Testis (tissue), 2 donors: ENCODE measurements at regions not wholly inside any gene's neighbourhood (a gene's known extent, or its start where the extent isn't known, plus 50 kb on each side); places are given as distances from the start of the nearest gene placed in this dataset.
A peak's percentile ranks its signal among the peaks of the same experiment; 100 is the strongest.

Experiments
- DNase-seq: peaks from one replicate; pipeline ENCODE4 v3.0.0-alpha.2; 2019
- H3K27ac ChIP-seq, 2 donors: fragments of 200-600 bp; sonication (generic); one replicate each; pipeline ENCODE4 v1.5.1; 2019
- H3K27me3 ChIP-seq: fragments of 200-600 bp; sonication (generic); one replicate; pipeline ENCODE4 v1.5.1; 2019
- H3K36me3 ChIP-seq: fragments of 200-600 bp; sonication (generic); one replicate; pipeline ENCODE4 v1.5.1; 2017; ENCODE audit warnings: low read depth; ENCODE audit errors: missing control alignments
- H3K4me1 ChIP-seq: fragments of 200-600 bp; sonication (generic); one replicate; pipeline ENCODE4 v1.5.1; 2019
- H3K4me3 ChIP-seq, 2 donors: fragments of 200-600 bp; sonication (generic); one replicate each; pipeline ENCODE4 v1.5.1; 2017 to 2019
- H3K9me3 ChIP-seq: fragments of 200-600 bp; sonication (generic); one replicate; pipeline ENCODE4 v1.5.1; 2017
- CTCF ChIP-seq, 3 experiments: fragments of 450-650 bp in 2 of 3; fragments of 200-600 bp in 1 of 3; sonication (generic) in 1 of 3; IDR thresholded peaks; one replicate each; pipeline ENCODE4 v1.5.1; 2016 to 2019; ENCODE audit warnings: antibody characterized with exemption in 3 of 3, mild to moderate bottlenecking in 2 of 3, moderate library complexity in 1 of 3
- POLR2A ChIP-seq: fragments of 450-650 bp; IDR thresholded peaks from one replicate; pipeline ENCODE4 v1.6.1; 2017; ENCODE audit warnings: antibody characterized with exemption, mild to moderate bottlenecking, moderate library complexity
- WGBS, 2 donors: methylation state at CpG; one replicate each; pipeline ENCODE4 v1.1.5; 2018; 5-methylcytosine and 5-hydroxymethylcytosine counted together
- intact Hi-C: fragments of 100-400 bp; cut with DNase I; formaldehyde crosslinking; loops from one replicate; pipeline ENCODE4 v1.15.1; 2023; ENCODE audit warnings: low total_unique reads

GRCh38 chr10:28184810-28185209, 118.1 kb downstream of the MPP7 start:
- H3K27me3 ChIP-seq: no peaks in the 10 kb centered on the region
- no peak for TF ChIP-seq CTCF (IDR thresholded peaks at IDR 0.05)
- TF ChIP-seq POLR2A: no peak
- 90 to 93% methylated on average over 1 of the region's 1 CpG for WGBS, 2 donors
- no peak overlapping the region for H3K4me3 ChIP-seq
- no peak for DNase-seq
- H3K4me1 ChIP-seq: no peaks in the 10 kb centered on the region
- H3K9me3 ChIP-seq: no peaks in the 10 kb centered on the region
- intact Hi-C loops: no loop called here
- H3K36me3 ChIP-seq: no peaks in the 10 kb centered on the region
- no peak overlapping the region for H3K27ac ChIP-seq

GRCh38 chr10:28181478-28182096, 121.3 kb downstream of the MPP7 start:
- no peak overlapping the region for H3K4me3 ChIP-seq
- H3K36me3 ChIP-seq: no peaks in the 10 kb centered on the region
- peaks cover 3% of the 10 kb centered on the region for H3K4me1 ChIP-seq
- no peaks in the 10 kb centered on the region for H3K9me3 ChIP-seq
- intact Hi-C loops: no loop called here
- WGBS, 2 donors: 54 to 79% methylated on average over 7 of the region's 7 CpGs
- DNase-seq: no peak
- H3K27me3 ChIP-seq: no peaks in the 10 kb centered on the region
- H3K27ac ChIP-seq: no peak overlapping the region
- TF ChIP-seq POLR2A (no peak), CTCF (IDR thresholded peaks at IDR 0.05) (no peak)

GRCh38 chr10:28180654-28181053, 122.2 kb downstream of the MPP7 start:
- no peaks in the 10 kb centered on the region for H3K9me3 ChIP-seq
- no peak overlapping the region for H3K4me3 ChIP-seq
- no peak overlapping the region for H3K27ac ChIP-seq
- 52 to 62% methylated on average over 4 of the region's 4 CpGs for WGBS, 2 donors
- DNase-seq: no peak
- TF ChIP-seq POLR2A: no peak
- TF ChIP-seq CTCF (IDR thresholded peaks at IDR 0.05): no peak
- no peaks in the 10 kb centered on the region for H3K36me3 ChIP-seq
- intact Hi-C loops: no loop called here
- H3K27me3 ChIP-seq: no peaks in the 10 kb centered on the region
- peaks cover 3% of the 10 kb centered on the region for H3K4me1 ChIP-seq

- Histone ChIP-seq H3K4me1 (peaks cover 3% of the 10 kb centered on the region), H3K9me3 (no peaks in the 10 kb centered on the region), H3K4me3 (no peak overlapping the region), H3K27me3 (no peaks in the 10 kb centered on the region), H3K36me3 (no peaks in the 10 kb centered on the region), H3K27ac (no peak overlapping the region)
- intact Hi-C loops: no loop called here
- DNase-seq: no peak
- TF ChIP-seq CTCF (IDR thresholded peaks at IDR 0.05): no peak
- TF ChIP-seq POLR2A: no peak
Observed at GRCh38 chr10:28179743-28180099, 123.1 kb downstream of the MPP7 start.

- no peak overlapping the region for H3K27ac ChIP-seq
- TF ChIP-seq POLR2A (no peak), CTCF (IDR thresholded peaks at IDR 0.05) (peak; percentile 58 to 83 (median 72))
- peak; percentile 22 for DNase-seq
- intact Hi-C loops: no loop called here
- 37% methylated on average over 4 of the region's 4 CpGs for WGBS, 2 donors
- no peaks in the 10 kb centered on the region for H3K27me3 ChIP-seq
- H3K4me1 ChIP-seq: peaks cover 3% of the 10 kb centered on the region
- no peak overlapping the region for H3K4me3 ChIP-seq
- H3K9me3 ChIP-seq: no peaks in the 10 kb centered on the region
- no peaks in the 10 kb centered on the region for H3K36me3 ChIP-seq
Observed at GRCh38 chr10:28179006-28179742, 123.7 kb downstream of the MPP7 start.
